ENCODE measurements at regions not wholly inside any gene's neighbourhood (a gene's known extent, or its start where the extent isn't known, plus 50 kb on each side); places are given as distances from the start of the nearest gene placed in this dataset.

GRCh38 chr2:133951209-133951608 is 302.7 kb upstream of the MGAT5 start:
- Histone ChIP-seq H3K27me3 (ENCODE audit: control insufficient read depth, insufficient read depth, low read length) (peaks cover 2% of the 10 kb centered on the region), H3K4me1 (ENCODE audit: control insufficient read depth, insufficient read depth, low read length) (no peaks in the 10 kb centered on the region), H3K9me3 (replicated peaks; ENCODE audit: control insufficient read depth, low read depth, low read length) (no peaks in the 10 kb centered on the region), H3K36me3 (ENCODE audit: control insufficient read depth, insufficient read depth, low read length) (no peaks in the 10 kb centered on the region), H3K4me3 (ENCODE audit: low read length) (no peak overlapping the region), H3K27ac (ENCODE audit: low read length) (no peak overlapping the region)
- WGBS (ENCODE audit: insufficient coverage), result 100% methylated on average over 1 of the region's 1 CpG
- DNase-seq, result no peak

- H3K27ac ChIP-seq (ENCODE audit: low read length), result no peak overlapping the region
- H3K36me3 ChIP-seq (ENCODE audit: control insufficient read depth, insufficient read depth, low read length), result no peaks in the 10 kb centered on the region
- H3K4me1 ChIP-seq (ENCODE audit: control insufficient read depth, insufficient read depth, low read length), result no peaks in the 10 kb centered on the region
- WGBS (ENCODE audit: insufficient coverage), result 88% methylated on average over 1 of the region's 2 CpGs
- peaks cover 2% of the 10 kb centered on the region for H3K27me3 ChIP-seq (ENCODE audit: control insufficient read depth, insufficient read depth, low read length)
- no peak overlapping the region for H3K4me3 ChIP-seq (ENCODE audit: low read length)
- no peaks in the 10 kb centered on the region for H3K9me3 ChIP-seq (replicated peaks; ENCODE audit: control insufficient read depth, low read depth, low read length)
- no peak for DNase-seq
Measured at GRCh38 chr2:133952420-133952819, 301.5 kb upstream of the MGAT5 start.

- Histone ChIP-seq H3K4me1 (ENCODE audit: control insufficient read depth, insufficient read depth, low read length) (no peaks in the 10 kb centered on the region), H3K36me3 (ENCODE audit: control insufficient read depth, insufficient read depth, low read length) (no peaks in the 10 kb centered on the region), H3K27ac (ENCODE audit: low read length) (no peak overlapping the region), H3K27me3 (ENCODE audit: control insufficient read depth, insufficient read depth, low read length) (peaks cover 2% of the 10 kb centered on the region), H3K4me3 (ENCODE audit: low read length) (no peak overlapping the region), H3K9me3 (replicated peaks; ENCODE audit: control insufficient read depth, low read depth, low read length) (no peaks in the 10 kb centered on the region)
- 85% methylated on average over 4 of the region's 4 CpGs for WGBS (ENCODE audit: insufficient coverage)
- DNase-seq, result no peak
Measured at GRCh38 chr2:133952896-133953295, 301.0 kb upstream of the MGAT5 start.

- Histone ChIP-seq H3K27ac (ENCODE audit: low read length) (no peak overlapping the region), H3K4me1 (ENCODE audit: control insufficient read depth, insufficient read depth, low read length) (no peaks in the 10 kb centered on the region), H3K4me3 (ENCODE audit: low read length) (no peak overlapping the region), H3K36me3 (ENCODE audit: control insufficient read depth, insufficient read depth, low read length) (no peaks in the 10 kb centered on the region), H3K27me3 (ENCODE audit: control insufficient read depth, insufficient read depth, low read length) (peaks cover 4% of the 10 kb centered on the region), H3K9me3 (replicated peaks; ENCODE audit: control insufficient read depth, low read depth, low read length) (no peaks in the 10 kb centered on the region)
- DNase-seq, result no peak
- WGBS (ENCODE audit: insufficient coverage), result no CpG with 5 or more reads among the region's 4 CpGs
Measured at GRCh38 chr2:133953524-133953923, 300.3 kb upstream of the MGAT5 start.

- no peaks in the 10 kb centered on the region for H3K9me3 ChIP-seq (replicated peaks; ENCODE audit: control insufficient read depth, low read depth, low read length)
- no peaks in the 10 kb centered on the region for H3K36me3 ChIP-seq (ENCODE audit: control insufficient read depth, insufficient read depth, low read length)
- H3K27ac ChIP-seq (ENCODE audit: low read length), result no peak overlapping the region
- WGBS (ENCODE audit: insufficient coverage), result no CpG with 5 or more reads among the region's 1 CpG
- no peak for DNase-seq
- H3K27me3 ChIP-seq (ENCODE audit: control insufficient read depth, insufficient read depth, low read length), result peaks cover 4% of the 10 kb centered on the region
- no peak overlapping the region for H3K4me3 ChIP-seq (ENCODE audit: low read length)
- no peaks in the 10 kb centered on the region for H3K4me1 ChIP-seq (ENCODE audit: control insufficient read depth, insufficient read depth, low read length)
Measured at GRCh38 chr2:133954636-133955035, 299.2 kb upstream of the MGAT5 start.

GRCh38 chr2:133955169-133955568 is 298.7 kb upstream of the MGAT5 start:
- Histone ChIP-seq H3K9me3 (replicated peaks; ENCODE audit: control insufficient read depth, low read depth, low read length) (no peaks in the 10 kb centered on the region), H3K36me3 (ENCODE audit: control insufficient read depth, insufficient read depth, low read length) (no peaks in the 10 kb centered on the region), H3K27ac (ENCODE audit: low read length) (no peak overlapping the region), H3K27me3 (ENCODE audit: control insufficient read depth, insufficient read depth, low read length) (peaks cover 4% of the 10 kb centered on the region), H3K4me3 (ENCODE audit: low read length) (no peak overlapping the region), H3K4me1 (ENCODE audit: control insufficient read depth, insufficient read depth, low read length) (no peaks in the 10 kb centered on the region)
- no CpG with 5 or more reads among the region's 3 CpGs for WGBS (ENCODE audit: insufficient coverage)
- DNase-seq, result no peak

- Histone ChIP-seq H3K9me3 (replicated peaks; ENCODE audit: control insufficient read depth, low read depth, low read length) (no peaks in the 10 kb centered on the region), H3K27ac (ENCODE audit: low read length) (no peak overlapping the region), H3K36me3 (ENCODE audit: control insufficient read depth, insufficient read depth, low read length) (no peaks in the 10 kb centered on the region), H3K27me3 (ENCODE audit: control insufficient read depth, insufficient read depth, low read length) (peaks cover 4% of the 10 kb centered on the region), H3K4me1 (ENCODE audit: control insufficient read depth, insufficient read depth, low read length) (no peaks in the 10 kb centered on the region), H3K4me3 (ENCODE audit: low read length) (no peak overlapping the region)
- WGBS (ENCODE audit: insufficient coverage), result 25% methylated on average over 4 of the region's 4 CpGs
- no peak for DNase-seq
Measured at GRCh38 chr2:133956434-133956935, 297.4 kb upstream of the MGAT5 start.

- Histone ChIP-seq H3K27me3 (ENCODE audit: control insufficient read depth, insufficient read depth, low read length) (peaks cover 4% of the 10 kb centered on the region), H3K4me1 (ENCODE audit: control insufficient read depth, insufficient read depth, low read length) (no peaks in the 10 kb centered on the region), H3K27ac (ENCODE audit: low read length) (no peak overlapping the region), H3K4me3 (ENCODE audit: low read length) (no peak overlapping the region), H3K36me3 (ENCODE audit: control insufficient read depth, insufficient read depth, low read length) (no peaks in the 10 kb centered on the region), H3K9me3 (replicated peaks; ENCODE audit: control insufficient read depth, low read depth, low read length) (no peaks in the 10 kb centered on the region)
- 53% methylated on average over 1 of the region's 6 CpGs for WGBS (ENCODE audit: insufficient coverage)
- DNase-seq, result no peak
Measured at GRCh38 chr2:133957724-133958480, 296.0 kb upstream of the MGAT5 start.

GRCh38 chr2:133959066-133959465 is 294.8 kb upstream of the MGAT5 start:
- H3K4me3 ChIP-seq (ENCODE audit: low read length), result no peak overlapping the region
- 60% methylated on average over 1 of the region's 1 CpG for WGBS (ENCODE audit: insufficient coverage)
- H3K27me3 ChIP-seq (ENCODE audit: control insufficient read depth, insufficient read depth, low read length), result peaks cover 4% of the 10 kb centered on the region
- H3K27ac ChIP-seq (ENCODE audit: low read length), result no peak overlapping the region
- no peaks in the 10 kb centered on the region for H3K9me3 ChIP-seq (replicated peaks; ENCODE audit: control insufficient read depth, low read depth, low read length)
- H3K36me3 ChIP-seq (ENCODE audit: control insufficient read depth, insufficient read depth, low read length), result no peaks in the 10 kb centered on the region
- H3K4me1 ChIP-seq (ENCODE audit: control insufficient read depth, insufficient read depth, low read length), result no peaks in the 10 kb centered on the region
- no peak for DNase-seq

- no peaks in the 10 kb centered on the region for H3K36me3 ChIP-seq (ENCODE audit: control insufficient read depth, insufficient read depth, low read length)
- 72% methylated on average over 3 of the region's 4 CpGs for WGBS (ENCODE audit: insufficient coverage)
- no peaks in the 10 kb centered on the region for H3K4me1 ChIP-seq (ENCODE audit: control insufficient read depth, insufficient read depth, low read length)
- no peak overlapping the region for H3K4me3 ChIP-seq (ENCODE audit: low read length)
- H3K9me3 ChIP-seq (replicated peaks; ENCODE audit: control insufficient read depth, low read depth, low read length), result no peaks in the 10 kb centered on the region
- H3K27me3 ChIP-seq (ENCODE audit: control insufficient read depth, insufficient read depth, low read length), result peaks cover 2% of the 10 kb centered on the region
- DNase-seq, result no peak
- H3K27ac ChIP-seq (ENCODE audit: low read length), result no peak overlapping the region
Measured at GRCh38 chr2:133966720-133967304, 287.1 kb upstream of the MGAT5 start.

All from muscle of leg (tissue), 3 donors.